NT2/D1 (cell line): ENCODE measurements at regions not wholly inside any gene's neighbourhood (a gene's known extent, or its start where the extent isn't known, plus 50 kb on each side); places are given as distances from the start of the nearest gene placed in this dataset.

Experiments used
- DNase-seq: peaks from one replicate; pipeline ENCODE4 v3.0.0-alpha.2; 2011; ENCODE audit warnings: low read depth, low spot score
- H3K27me3 ChIP-seq: 2 replicates; pipeline ENCODE4 v1.6.0; 2011; ENCODE audit warnings: mild to moderate bottlenecking; ENCODE audit not compliant: insufficient read length, insufficient read depth
- H3K36me3 ChIP-seq: 2 replicates; pipeline ENCODE4 v1.6.1; 2011; ENCODE audit warnings: mild to moderate bottlenecking, low read length, mixed read lengths; ENCODE audit not compliant: insufficient read depth, insufficient read length
- H3K4me1 ChIP-seq: 2 replicates; pipeline ENCODE4 v1.5.1; 2011; ENCODE audit not compliant: insufficient read depth, insufficient read length
- H3K4me3 ChIP-seq: 2 replicates; pipeline ENCODE4 v1.5.1; 2011; ENCODE audit warnings: low read depth; ENCODE audit not compliant: insufficient read length
- H3K9ac ChIP-seq: 2 replicates; pipeline ENCODE4 v1.6.0; 2011; ENCODE audit warnings: low read depth; ENCODE audit not compliant: insufficient read length
- H3K9me3 ChIP-seq: 2 replicates; pipeline ENCODE4 v1.5.1; 2011; ENCODE audit warnings: mild to moderate bottlenecking, low read length; ENCODE audit not compliant: insufficient read depth
- SUZ12 ChIP-seq: IDR thresholded peaks from 2 replicates; pipeline ENCODE4 v1.6.1; 2011; ENCODE audit not compliant: insufficient read length, insufficient read depth; ENCODE audit errors: extremely low read depth
- YY1 ChIP-seq: IDR thresholded peaks from 2 replicates; pipeline ENCODE4 v1.6.1; 2011; ENCODE audit not compliant: insufficient read length, insufficient read depth
- ZNF274 ChIP-seq: IDR thresholded peaks from 2 replicates; pipeline ENCODE4 v1.6.1; 2011; ENCODE audit warnings: mild to moderate bottlenecking, low read depth, low read length

DNA sequence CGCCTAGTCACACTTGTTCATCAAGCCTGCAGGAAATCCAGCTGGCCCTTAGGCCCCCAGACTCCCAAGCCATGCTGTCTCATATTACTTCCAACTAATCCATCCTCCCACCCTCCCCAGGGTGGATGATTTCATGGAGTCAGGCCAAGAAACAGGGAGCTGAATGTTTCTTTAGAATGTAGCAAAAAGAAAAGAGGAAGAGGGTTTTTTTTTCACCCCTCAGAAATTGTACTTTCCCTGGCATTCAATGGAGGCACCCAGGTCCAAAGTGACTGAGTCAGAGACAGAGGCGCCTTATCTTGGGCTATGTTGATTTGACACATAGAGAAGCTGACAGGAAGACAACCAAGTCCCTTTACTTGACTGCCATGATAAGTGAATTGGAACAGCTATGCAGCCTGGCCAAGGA lies 260.2 kb upstream of the NR4A3 start:
- H3K9ac ChIP-seq, result no peak overlapping the region
- H3K36me3 ChIP-seq, result no peaks in the 10 kb centered on the region
- H3K27me3 ChIP-seq, result no peaks in the 10 kb centered on the region
- no peaks in the 10 kb centered on the region for H3K9me3 ChIP-seq
- H3K4me1 ChIP-seq, result no peaks in the 10 kb centered on the region
- no peak overlapping the region for H3K4me3 ChIP-seq
- no peak for TF ChIP-seq YY1
- DNase-seq, result no peak

DNA sequence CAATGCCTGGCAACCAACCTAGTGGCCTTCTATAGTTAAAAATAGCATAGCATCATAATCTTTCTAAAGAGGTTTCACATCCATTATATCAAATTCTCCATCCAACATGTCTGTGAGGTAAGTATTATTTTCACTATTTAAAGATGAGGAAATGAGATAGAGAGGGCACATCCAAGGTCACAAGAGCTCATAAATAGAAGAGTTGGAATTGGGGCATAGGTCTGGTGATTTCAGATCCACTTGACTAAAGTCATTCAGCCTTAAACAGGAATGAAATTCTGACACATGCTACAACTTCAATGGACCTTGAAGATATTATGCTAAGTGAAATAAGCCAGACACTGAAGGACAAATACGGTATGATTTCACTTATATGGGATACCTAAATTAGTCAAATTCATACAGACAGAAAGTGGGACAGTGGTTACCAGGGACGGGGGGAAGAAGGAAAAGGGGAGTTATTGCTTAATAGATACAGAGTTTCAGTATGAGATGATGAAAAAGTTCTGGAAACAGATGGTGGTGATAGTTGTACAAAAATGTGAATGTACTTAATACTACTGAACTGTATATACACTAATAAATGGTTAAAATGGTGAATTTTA lies 259.6 kb upstream of the NR4A3 start:
- no peaks in the 10 kb centered on the region for H3K36me3 ChIP-seq
- H3K9ac ChIP-seq, result no peak overlapping the region
- H3K4me1 ChIP-seq, result no peaks in the 10 kb centered on the region
- H3K27me3 ChIP-seq, result no peaks in the 10 kb centered on the region
- TF ChIP-seq YY1 (no peak), SUZ12 (no peak), ZNF274 (no peak)
- no peak for DNase-seq
- no peaks in the 10 kb centered on the region for H3K9me3 ChIP-seq
- no peak overlapping the region for H3K4me3 ChIP-seq

DNA sequence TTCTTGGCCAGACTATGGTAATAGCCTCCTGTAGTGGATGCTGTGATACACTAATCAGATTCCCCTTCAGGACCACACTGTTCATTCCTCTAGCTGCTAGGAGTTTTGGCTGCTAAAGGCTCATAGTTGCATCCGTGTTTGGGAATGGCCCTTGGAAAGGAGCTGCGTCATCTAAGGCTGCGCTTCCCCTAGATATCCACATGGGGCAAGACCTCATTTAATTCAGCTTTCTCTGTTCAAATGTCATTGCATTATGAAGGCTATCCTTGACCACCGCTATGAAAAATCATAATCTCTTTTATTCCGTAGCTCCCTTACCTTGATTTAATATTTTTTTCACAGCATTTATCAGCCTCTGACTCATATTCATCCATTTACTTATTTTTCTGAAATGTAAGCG lies 258.3 kb upstream of the NR4A3 start:
- H3K4me3 ChIP-seq, result no peak overlapping the region
- no peak overlapping the region for H3K9ac ChIP-seq
- no peaks in the 10 kb centered on the region for H3K27me3 ChIP-seq
- TF ChIP-seq SUZ12 (no peak), ZNF274 (no peak), YY1 (no peak)
- no peak for DNase-seq
- no peaks in the 10 kb centered on the region for H3K9me3 ChIP-seq
- no peaks in the 10 kb centered on the region for H3K36me3 ChIP-seq
- no peaks in the 10 kb centered on the region for H3K4me1 ChIP-seq

DNA sequence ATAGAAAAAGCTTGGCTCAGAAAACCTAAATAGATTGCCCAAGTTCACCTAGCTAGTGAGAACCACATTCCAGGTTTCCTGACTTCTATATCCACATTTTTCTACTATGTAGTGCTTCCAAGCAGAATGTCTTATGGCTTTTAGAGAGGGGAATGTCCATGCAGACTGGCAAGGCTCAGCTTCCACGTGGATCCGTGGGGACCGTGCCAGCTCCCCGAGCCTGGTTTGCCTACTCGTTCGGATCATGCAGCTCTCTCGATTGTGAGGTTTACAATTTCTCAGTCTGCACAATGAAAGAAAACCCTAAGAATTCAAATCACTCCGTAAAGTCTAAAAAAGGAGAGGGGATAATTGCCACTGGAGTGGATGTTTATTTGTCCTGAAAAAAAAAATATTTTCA lies 256.5 kb upstream of the NR4A3 start:
- Histone ChIP-seq H3K4me1 (no peaks in the 10 kb centered on the region), H3K9me3 (no peaks in the 10 kb centered on the region), H3K27me3 (no peaks in the 10 kb centered on the region), H3K9ac (no peak overlapping the region), H3K4me3 (no peak overlapping the region), H3K36me3 (no peaks in the 10 kb centered on the region)
- no peak for DNase-seq
- no peak for TF ChIP-seq YY1
- TF ChIP-seq ZNF274, result no peak
- no peak for TF ChIP-seq SUZ12

DNA sequence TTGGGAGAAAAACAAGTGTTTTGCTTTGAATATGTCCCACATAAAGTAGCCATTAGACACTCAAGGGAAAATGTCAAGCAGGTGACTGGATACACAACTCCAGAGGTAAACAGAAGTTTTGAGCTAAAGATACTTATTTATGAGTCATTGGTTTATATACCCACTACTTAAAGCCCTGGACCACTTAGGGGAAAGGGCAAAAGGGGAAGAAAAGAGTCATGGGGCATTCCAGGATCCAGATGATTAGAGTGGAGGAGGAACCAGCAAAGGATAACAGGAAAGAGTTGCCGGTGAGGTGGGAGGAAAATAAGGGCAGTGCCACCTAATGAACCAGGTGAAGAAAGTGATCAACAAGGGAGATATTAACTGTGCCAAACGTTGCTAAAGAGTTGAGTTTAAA lies 254.2 kb upstream of the NR4A3 start:
- H3K9ac ChIP-seq, result no peak overlapping the region
- H3K27me3 ChIP-seq, result no peaks in the 10 kb centered on the region
- H3K9me3 ChIP-seq, result no peaks in the 10 kb centered on the region
- no peaks in the 10 kb centered on the region for H3K36me3 ChIP-seq
- DNase-seq, result no peak
- TF ChIP-seq ZNF274 (no peak), YY1 (no peak), SUZ12 (no peak)
- no peaks in the 10 kb centered on the region for H3K4me1 ChIP-seq
- H3K4me3 ChIP-seq, result no peak overlapping the region

DNA sequence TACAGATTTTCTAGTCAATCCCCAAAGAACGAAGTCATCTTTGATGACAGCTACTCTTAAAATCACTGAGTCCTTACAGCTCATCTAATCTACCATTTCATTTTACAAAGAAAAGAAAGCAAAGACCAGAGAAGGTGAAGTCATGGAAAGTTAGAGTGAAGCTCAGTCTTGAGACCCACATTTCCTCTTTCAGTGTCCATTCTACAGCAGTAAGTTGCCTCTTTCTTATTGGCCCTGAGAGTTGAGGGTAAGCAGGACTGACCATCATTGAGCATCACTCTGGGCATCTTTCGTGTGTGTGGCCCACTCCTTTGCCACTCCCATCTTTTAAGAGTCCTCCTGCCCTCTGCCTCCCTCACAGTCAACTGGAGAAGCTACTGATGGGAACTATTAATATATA lies 251.8 kb upstream of the NR4A3 start:
- Histone ChIP-seq H3K4me1 (no peaks in the 10 kb centered on the region), H3K4me3 (no peak overlapping the region), H3K9me3 (no peaks in the 10 kb centered on the region), H3K36me3 (no peaks in the 10 kb centered on the region), H3K9ac (no peak overlapping the region), H3K27me3 (no peaks in the 10 kb centered on the region)
- DNase-seq, result no peak
- TF ChIP-seq YY1 (no peak), SUZ12 (no peak), ZNF274 (no peak)

DNA sequence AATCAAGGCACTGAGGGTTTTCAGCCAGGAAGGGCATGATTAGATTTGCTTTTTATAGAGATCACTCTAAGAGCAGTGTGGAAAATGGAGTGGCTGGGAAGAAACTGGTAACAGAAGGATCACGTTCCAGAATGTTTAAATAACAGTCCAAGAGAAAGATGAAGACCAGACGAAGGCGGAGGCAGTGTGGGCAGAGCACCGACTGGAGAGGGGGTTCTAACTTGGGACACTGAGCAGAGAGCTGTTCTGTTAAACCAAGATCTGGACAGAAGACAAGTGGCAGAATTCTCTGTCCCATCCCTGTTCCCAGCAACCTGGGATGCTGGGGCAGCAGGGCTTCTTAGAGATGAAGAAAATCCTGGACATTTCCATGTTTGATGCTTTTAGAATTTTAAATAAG lies 249.1 kb upstream of the NR4A3 start:
- H3K36me3 ChIP-seq, result no peaks in the 10 kb centered on the region
- no peak overlapping the region for H3K9ac ChIP-seq
- no peak overlapping the region for H3K4me3 ChIP-seq
- no peaks in the 10 kb centered on the region for H3K9me3 ChIP-seq
- DNase-seq, result no peak
- TF ChIP-seq SUZ12 (no peak), YY1 (no peak), ZNF274 (no peak)
- no peaks in the 10 kb centered on the region for H3K4me1 ChIP-seq
- no peaks in the 10 kb centered on the region for H3K27me3 ChIP-seq
